RWPE2 (cell line): ENCODE measurements at regions not wholly inside any gene's neighbourhood (a gene's known extent, or its start where the extent isn't known, plus 50 kb on each side); places are given as distances from the start of the nearest gene placed in this dataset.

ENCODE experiments used
- ATAC-seq: fragments of 200-7000 bp; cut with Tn5 transposase; 3 replicates; pipeline ENCODE4 v1.9.1; 2021; ENCODE audit warnings: low read depth
- DNase-seq: peaks from one replicate; pipeline ENCODE4 v3.0.0-alpha.2; 2020; ENCODE audit warnings: low spot score
- H3K27ac ChIP-seq: fragments of 450-650 bp; 2 replicates; pipeline ENCODE4 v1.5.1; 2017; ENCODE audit warnings: mild to moderate bottlenecking; ENCODE audit not compliant: poor library complexity, severe bottlenecking
- H3K27me3 ChIP-seq: fragments of 250-450 bp; sonication (Bioruptor Pico); 2 replicates; pipeline ENCODE4 v1.5.1; 2021; ENCODE audit warnings: mild to moderate bottlenecking, moderate library complexity; ENCODE audit not compliant: insufficient read depth, poor library complexity, severe bottlenecking
- H3K36me3 ChIP-seq: fragments of 250-450 bp; sonication (Bioruptor Pico); 2 replicates; pipeline ENCODE4 v1.5.1; 2020; ENCODE audit warnings: low read depth, mild to moderate bottlenecking, moderate library complexity
- H3K4me1 ChIP-seq: fragments of 250-450 bp; sonication (Bioruptor Pico); 2 replicates; pipeline ENCODE4 v1.5.1; 2021; ENCODE audit warnings: mild to moderate bottlenecking, moderate library complexity; ENCODE audit not compliant: insufficient read depth, poor library complexity, severe bottlenecking
- H3K4me3 ChIP-seq: fragments of 250-450 bp; sonication (Bioruptor Pico); 2 replicates; pipeline ENCODE4 v1.5.1; 2021; ENCODE audit warnings: mild to moderate bottlenecking, moderate library complexity; ENCODE audit not compliant: severe bottlenecking
- H3K9me3 ChIP-seq: fragments of 250-450 bp; sonication (Bioruptor Pico); 2 replicates; pipeline ENCODE4 v1.5.1; 2021; ENCODE audit warnings: mild to moderate bottlenecking, moderate library complexity; ENCODE audit not compliant: severe bottlenecking
- CTCF ChIP-seq: fragments of 450-650 bp; IDR thresholded peaks from one replicate; pipeline ENCODE4 v1.5.1; 2017; ENCODE audit warnings: mild to moderate bottlenecking, moderate library complexity; ENCODE audit not compliant: poor library complexity, severe bottlenecking

DNA sequence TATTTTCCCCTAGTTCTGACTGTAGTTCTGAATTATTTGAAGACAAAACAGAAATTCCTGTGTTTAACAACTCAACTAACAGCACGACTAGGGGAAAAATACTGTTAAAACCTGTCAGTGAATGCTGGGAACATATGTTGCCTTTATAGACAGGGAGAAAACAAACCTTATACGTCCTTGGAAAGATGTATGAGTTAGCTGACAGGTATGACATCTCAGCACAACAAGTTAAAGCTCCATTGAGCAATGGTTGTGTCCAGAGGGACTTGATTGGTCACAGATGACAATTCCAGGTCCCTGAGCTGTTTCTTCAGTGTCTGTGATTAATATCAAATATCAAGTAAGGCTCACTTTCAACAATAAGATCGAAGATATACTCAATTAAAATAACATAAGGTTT is 58.2 kb upstream of the DDIT4L start:
- DNase-seq (no peak), ATAC-seq (no peak)
- Histone ChIP-seq H3K4me1 (no peaks in the 10 kb centered on the region), H3K27ac (no peak overlapping the region), H3K9me3 (no peaks in the 10 kb centered on the region), H3K4me3 (no peak overlapping the region), H3K36me3 (no peaks in the 10 kb centered on the region), H3K27me3 (no peaks in the 10 kb centered on the region)
- TF ChIP-seq CTCF = no peak

GRCh38 chr4:100246697-100247096 is 56.4 kb upstream of the DDIT4L start:
- no peak for DNase-seq
- no peaks in the 10 kb centered on the region for H3K36me3 ChIP-seq
- no peak overlapping the region for H3K27ac ChIP-seq
- no peak overlapping the region for H3K4me3 ChIP-seq
- H3K9me3 ChIP-seq = no peaks in the 10 kb centered on the region
- no peaks in the 10 kb centered on the region for H3K4me1 ChIP-seq
- no peaks in the 10 kb centered on the region for H3K27me3 ChIP-seq
- TF ChIP-seq CTCF = no peak
- ATAC-seq = no peak

DNA sequence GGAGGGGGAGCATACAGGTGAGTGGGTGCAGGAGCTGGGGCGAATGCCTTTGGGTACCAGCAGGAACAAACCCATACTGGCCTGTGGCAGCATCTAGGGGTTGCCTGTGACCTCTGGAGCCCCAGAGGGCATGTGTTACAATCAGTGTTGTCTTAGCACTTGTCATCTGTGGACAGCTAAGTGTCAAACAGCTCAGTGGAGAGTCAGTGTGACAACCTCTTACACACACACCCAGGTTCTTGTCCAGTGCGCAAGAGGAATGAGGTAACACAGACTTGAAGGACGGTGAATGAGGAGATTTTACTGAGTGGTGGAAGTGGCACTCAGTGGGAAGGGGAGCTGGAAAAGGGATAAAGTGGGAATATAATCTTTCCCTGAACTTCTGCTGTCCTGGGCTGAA is 54.1 kb upstream of the DDIT4L start:
- Histone ChIP-seq H3K4me3 (no peak overlapping the region), H3K4me1 (no peaks in the 10 kb centered on the region), H3K9me3 (no peaks in the 10 kb centered on the region), H3K36me3 (no peaks in the 10 kb centered on the region), H3K27me3 (no peaks in the 10 kb centered on the region), H3K27ac (no peak overlapping the region)
- DNase-seq = no peak
- no peak for ATAC-seq
- TF ChIP-seq CTCF = no peak
